Fibroblast of lung (primary cell): ENCODE measurements at regions not wholly inside any gene's neighbourhood (a gene's known extent, or its start where the extent isn't known, plus 50 kb on each side); places are given as distances from the start of the nearest gene placed in this dataset.

Source experiments
- DNase-seq, 2 donors: peaks; one replicate each; pipeline versions ENCODE4 v3.0.0 to v3.0.0-alpha.2; 2010; ENCODE audit warnings: low read depth in 2 of 2
- H2AFZ ChIP-seq: 2 replicates; pipeline ENCODE4 v1.5.1; 2012; ENCODE audit warnings: low read length, control low read depth, inconsistent platforms
- H3K27ac ChIP-seq: 2 replicates; pipeline ENCODE4 v1.5.1; 2011; ENCODE audit warnings: low read length, control low read depth; ENCODE audit not compliant: insufficient read depth
- H3K27me3 ChIP-seq: 2 replicates; pipeline ENCODE4 v1.5.1; 2011; ENCODE audit warnings: mild to moderate bottlenecking, low read length; ENCODE audit not compliant: control insufficient read depth, insufficient read depth
- H3K36me3 ChIP-seq: 2 replicates; pipeline ENCODE4 v1.5.1; 2011; ENCODE audit warnings: low read length; ENCODE audit not compliant: control insufficient read depth, insufficient read depth
- H3K4me1 ChIP-seq: 2 replicates; pipeline ENCODE4 v1.5.1; 2011; ENCODE audit warnings: low read length; ENCODE audit not compliant: control insufficient read depth, insufficient read depth; ENCODE audit errors: extremely low read depth
- H3K4me2 ChIP-seq: 2 replicates; pipeline ENCODE4 v1.5.1; 2011; ENCODE audit warnings: low read length, control low read depth; ENCODE audit not compliant: insufficient read depth; ENCODE audit errors: extremely low read depth
- H3K4me3 ChIP-seq, 4 experiments: fragments of 200-600 bp in 1 of 4; sonication (generic) in 1 of 4; replicated peaks in 1 of 4; 2 replicates each; pipeline ENCODE4 v1.5.1; 2011 to 2016; ENCODE audit warnings: low read length in 4 of 4, low read depth in 3 of 4, mild to moderate bottlenecking in 3 of 4, control low read depth in 2 of 4, inconsistent platforms in 1 of 4, mixed read lengths in 1 of 4; ENCODE audit not compliant: insufficient read depth in 1 of 4; ENCODE audit errors: control extremely low read depth in 1 of 4
- H3K79me2 ChIP-seq: 2 replicates; pipeline ENCODE4 v1.5.1; 2012; ENCODE audit warnings: mild to moderate bottlenecking, low read length, inconsistent platforms; ENCODE audit not compliant: control insufficient read depth, insufficient read depth
- H3K9ac ChIP-seq: 2 replicates; pipeline ENCODE4 v1.5.1; 2011; ENCODE audit warnings: mild to moderate bottlenecking, low read length, control low read depth; ENCODE audit not compliant: insufficient read depth
- H3K9me3 ChIP-seq: 2 replicates; pipeline ENCODE4 v1.5.1; 2012; ENCODE audit warnings: low read depth, low read length; ENCODE audit not compliant: control insufficient read depth, insufficient read depth
- H4K20me1 ChIP-seq: 2 replicates; pipeline ENCODE4 v1.5.1; 2011; ENCODE audit warnings: low read length; ENCODE audit not compliant: control insufficient read depth, insufficient read depth; ENCODE audit errors: extremely low read depth
- EZH2 ChIP-seq: IDR thresholded peaks from 2 replicates; pipeline ENCODE4 v1.5.1; 2012; ENCODE audit warnings: low read length, control low read depth, mild to moderate bottlenecking; ENCODE audit errors: missing control alignments
- TF ChIP-seq, protein P1 (sequence below), 2 donors: IDR thresholded peaks in 1 of 2; conservative IDR thresholded peaks in 1 of 2; 1 replicate in 1 of 2; 2 replicates in 1 of 2; pipeline ENCODE4 v1.5.1; 2011 to 2012; ENCODE audit warnings: low read length in 2 of 2, control low read depth in 1 of 2, inconsistent platforms in 1 of 2, low read depth in 1 of 2, mild to moderate bottlenecking in 1 of 2

DNA sequence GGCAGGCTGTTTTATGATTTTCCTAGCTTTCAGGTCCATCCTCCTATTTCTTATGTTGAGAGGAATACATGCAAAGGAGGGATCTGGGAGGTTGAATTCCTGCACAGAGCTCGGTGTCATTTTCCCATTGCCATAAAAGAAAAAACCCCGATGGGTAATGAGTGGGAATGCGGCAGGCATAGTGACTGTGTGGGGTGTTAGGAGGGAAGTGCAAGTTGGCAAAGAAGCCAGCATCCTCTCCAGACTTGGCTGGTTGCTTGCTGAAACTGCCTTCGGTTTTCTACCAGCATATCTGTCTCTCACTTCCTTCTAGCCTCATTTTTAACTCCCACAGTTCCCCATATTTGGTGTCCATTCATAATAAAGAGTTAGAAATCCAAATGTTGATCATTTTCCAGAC lies 1046.1 kb downstream of the SLC6A15 start:
- Histone ChIP-seq H3K9me3 (no peaks in the 10 kb centered on the region), H3K9ac (no peak overlapping the region), H3K36me3 (no peaks in the 10 kb centered on the region), H3K27ac (no peak overlapping the region), H3K79me2 (no peaks in the 10 kb centered on the region), H4K20me1 (no peaks in the 10 kb centered on the region), H2AFZ (no peak overlapping the region), H3K27me3 (no peaks in the 10 kb centered on the region), H3K4me3 (no peak overlapping the region), H3K4me2 (no peak overlapping the region), H3K4me1 (no peaks in the 10 kb centered on the region)
- DNase-seq, result no peak
- TF ChIP-seq EZH2, result no peak
- TF ChIP-seq, protein P1, sequence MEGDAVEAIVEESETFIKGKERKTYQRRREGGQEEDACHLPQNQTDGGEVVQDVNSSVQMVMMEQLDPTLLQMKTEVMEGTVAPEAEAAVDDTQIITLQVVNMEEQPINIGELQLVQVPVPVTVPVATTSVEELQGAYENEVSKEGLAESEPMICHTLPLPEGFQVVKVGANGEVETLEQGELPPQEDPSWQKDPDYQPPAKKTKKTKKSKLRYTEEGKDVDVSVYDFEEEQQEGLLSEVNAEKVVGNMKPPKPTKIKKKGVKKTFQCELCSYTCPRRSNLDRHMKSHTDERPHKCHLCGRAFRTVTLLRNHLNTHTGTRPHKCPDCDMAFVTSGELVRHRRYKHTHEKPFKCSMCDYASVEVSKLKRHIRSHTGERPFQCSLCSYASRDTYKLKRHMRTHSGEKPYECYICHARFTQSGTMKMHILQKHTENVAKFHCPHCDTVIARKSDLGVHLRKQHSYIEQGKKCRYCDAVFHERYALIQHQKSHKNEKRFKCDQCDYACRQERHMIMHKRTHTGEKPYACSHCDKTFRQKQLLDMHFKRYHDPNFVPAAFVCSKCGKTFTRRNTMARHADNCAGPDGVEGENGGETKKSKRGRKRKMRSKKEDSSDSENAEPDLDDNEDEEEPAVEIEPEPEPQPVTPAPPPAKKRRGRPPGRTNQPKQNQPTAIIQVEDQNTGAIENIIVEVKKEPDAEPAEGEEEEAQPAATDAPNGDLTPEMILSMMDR (conservative IDR thresholded peaks at IDR 0.05 in 1 of 2, IDR thresholded peaks at IDR 0.05 in 1 of 2; ENCODE audit: low read depth in 1 of 2, low read length in 2 of 2), result no peak

DNA sequence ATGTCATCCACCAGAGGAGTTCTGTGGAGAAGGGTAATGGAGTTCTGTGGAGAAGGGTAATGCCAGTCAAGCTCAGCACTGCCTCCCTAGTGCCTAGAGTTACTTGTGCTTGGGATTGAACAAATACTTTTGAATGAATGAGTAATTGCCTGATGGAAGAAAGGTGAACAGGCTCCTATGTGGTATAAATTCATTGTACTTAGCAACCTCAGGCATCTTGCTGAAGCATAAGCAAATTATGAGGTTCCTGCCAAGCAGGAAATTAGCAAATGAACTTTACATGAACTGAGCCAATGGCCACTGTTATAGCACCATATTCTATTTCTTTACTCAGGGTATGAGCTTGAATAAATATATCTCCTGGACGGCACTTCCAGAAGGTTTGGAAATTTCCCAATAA lies 1047.2 kb downstream of the SLC6A15 start:
- H4K20me1 ChIP-seq, result no peaks in the 10 kb centered on the region
- no peaks in the 10 kb centered on the region for H3K4me1 ChIP-seq
- H2AFZ ChIP-seq, result no peak overlapping the region
- no peak overlapping the region for H3K27ac ChIP-seq
- H3K27me3 ChIP-seq, result no peaks in the 10 kb centered on the region
- TF ChIP-seq EZH2, result no peak
- TF ChIP-seq, protein P1 (conservative IDR thresholded peaks at IDR 0.05 in 1 of 2, IDR thresholded peaks at IDR 0.05 in 1 of 2; ENCODE audit: low read depth in 1 of 2, low read length in 2 of 2), result no peak
- H3K4me2 ChIP-seq, result no peak overlapping the region
- no peak overlapping the region for H3K4me3 ChIP-seq
- H3K9me3 ChIP-seq, result no peaks in the 10 kb centered on the region
- no peaks in the 10 kb centered on the region for H3K36me3 ChIP-seq
- DNase-seq, result peak in 1 of 2 donors; percentile 61
- H3K79me2 ChIP-seq, result no peaks in the 10 kb centered on the region
- H3K9ac ChIP-seq, result no peak overlapping the region

DNA sequence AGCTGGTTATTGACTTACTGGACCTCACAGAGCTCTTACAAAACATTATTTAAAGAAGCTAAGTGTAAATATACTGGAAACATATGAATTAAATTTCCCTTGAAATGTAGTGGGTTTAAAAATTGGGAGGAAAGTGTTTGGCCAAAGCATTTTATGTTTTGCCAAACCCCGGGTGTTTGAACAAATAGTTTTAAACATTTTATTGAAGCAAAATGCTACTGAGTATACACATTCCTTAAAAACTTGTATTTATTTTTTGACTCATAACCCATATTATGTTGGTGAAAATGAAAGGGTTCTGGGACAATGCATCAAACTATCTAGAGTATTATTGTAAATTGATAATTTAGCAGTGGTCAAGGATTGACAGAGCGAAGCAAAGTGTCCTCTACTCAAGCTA lies 1048.5 kb downstream of the SLC6A15 start:
- Histone ChIP-seq H3K4me2 (no peak overlapping the region), H3K27ac (no peak overlapping the region), H3K9me3 (no peaks in the 10 kb centered on the region), H3K36me3 (no peaks in the 10 kb centered on the region), H3K9ac (no peak overlapping the region), H2AFZ (no peak overlapping the region), H3K4me3 (no peak overlapping the region), H4K20me1 (no peaks in the 10 kb centered on the region), H3K4me1 (no peaks in the 10 kb centered on the region), H3K27me3 (no peaks in the 10 kb centered on the region), H3K79me2 (no peaks in the 10 kb centered on the region)
- DNase-seq, result no peak
- TF ChIP-seq, protein P1 (conservative IDR thresholded peaks at IDR 0.05 in 1 of 2, IDR thresholded peaks at IDR 0.05 in 1 of 2; ENCODE audit: low read depth in 1 of 2, low read length in 2 of 2), result no peak
- no peak for TF ChIP-seq EZH2
